ENCODE measurements at regions not wholly inside any gene's neighbourhood (a gene's known extent, or its start where the extent isn't known, plus 50 kb on each side); places are given as distances from the start of the nearest gene placed in this dataset.

- TF ChIP-seq CTCF (IDR thresholded peaks at IDR 0.05) (no peak), POLR2AphosphoS5 (IDR thresholded peaks at IDR 0.05) (no peak), POLR2A (IDR thresholded peaks at IDR 0.05) (no peak)
These were observed 1006.8 kb upstream of the MANEA start for GRCh38 chr6:94570581-94570980.
